ENCODE measurements at regions not wholly inside any gene's neighbourhood (a gene's known extent, or its start where the extent isn't known, plus 50 kb on each side); places are given as distances from the start of the nearest gene placed in this dataset.

GRCh38 chr13:61045251-61045650 lies 370.4 kb downstream of the PCDH20 start:
- DNase-seq = no peak
- Histone ChIP-seq H2AFZ (ENCODE audit: insufficient read depth, low read depth, low read length, poor library complexity, severe bottlenecking) (no peak overlapping the region), H3K36me3 (replicated peaks in 1 of 2; ENCODE audit: control insufficient read depth in 1 of 2, insufficient read depth in 2 of 2, low read length in 2 of 2) (no peaks in the 10 kb centered on the region), H3K4me2 (replicated peaks; ENCODE audit: extremely low read depth, low read length, poor library complexity, severe bottlenecking) (no peak overlapping the region), H3K4me1 (ENCODE audit: control insufficient read depth in 1 of 2, insufficient read depth in 2 of 2, low read length in 2 of 2) (no peaks in the 10 kb centered on the region), H3K27ac (ENCODE audit: low read depth in 1 of 2, low read length in 2 of 2) (no peak overlapping the region), H3K4me3 (replicated peaks in 1 of 3; ENCODE audit: low read depth in 2 of 3, low read length in 3 of 3) (no peak overlapping the region), H3K9me3 (replicated peaks in 1 of 2; ENCODE audit: control insufficient read depth in 1 of 2, insufficient read depth in 1 of 2, low read length in 2 of 2) (no peaks in the 10 kb centered on the region), H3K27me3 (ENCODE audit: control insufficient read depth in 2 of 2, insufficient read depth in 2 of 2, low read length in 2 of 2) (no peaks in the 10 kb centered on the region), H4K20me1 (ENCODE audit: insufficient read depth, low read length) (no peaks in the 10 kb centered on the region), H3K79me2 (ENCODE audit: insufficient read depth, low read length) (no peaks in the 10 kb centered on the region), H3K9ac (ENCODE audit: insufficient read depth, low read length, poor library complexity, severe bottlenecking) (no peak overlapping the region)
- Mint-ChIP-seq H3K9me3 (peaks cover 0 to 4% (median 0%) of the 10 kb centered on the region in 7 donors), H3K4me1 (no peaks in the 10 kb centered on the region), H3K27ac (no peak overlapping the region), H3K27me3 (ENCODE audit: low read depth in 3 of 3) (no peaks in the 10 kb centered on the region), H3K36me3 (no peaks in the 10 kb centered on the region), H3K4me3 (no peak overlapping the region)
- TF ChIP-seq CTCF (IDR thresholded peaks at IDR 0.05) = no peak
- 29% methylated on average over 1 of the region's 2 CpGs for WGBS (ENCODE audit: insufficient coverage)
- intact Hi-C loops (cut with micrococcal nuclease) = no loop called here

GRCh38 chr13:61040181-61040580 lies 375.5 kb downstream of the PCDH20 start:
- Histone ChIP-seq H2AFZ (ENCODE audit: insufficient read depth, low read depth, low read length, poor library complexity, severe bottlenecking) (no peak overlapping the region), H3K9ac (ENCODE audit: insufficient read depth, low read length, poor library complexity, severe bottlenecking) (no peak overlapping the region), H4K20me1 (ENCODE audit: insufficient read depth, low read length) (no peaks in the 10 kb centered on the region), H3K27ac (ENCODE audit: low read depth in 1 of 2, low read length in 2 of 2) (no peak overlapping the region), H3K4me2 (replicated peaks; ENCODE audit: extremely low read depth, low read length, poor library complexity, severe bottlenecking) (no peak overlapping the region), H3K4me1 (ENCODE audit: control insufficient read depth in 1 of 2, insufficient read depth in 2 of 2, low read length in 2 of 2) (no peaks in the 10 kb centered on the region), H3K27me3 (ENCODE audit: control insufficient read depth in 2 of 2, insufficient read depth in 2 of 2, low read length in 2 of 2) (no peaks in the 10 kb centered on the region), H3K36me3 (replicated peaks in 1 of 2; ENCODE audit: control insufficient read depth in 1 of 2, insufficient read depth in 2 of 2, low read length in 2 of 2) (no peaks in the 10 kb centered on the region), H3K79me2 (ENCODE audit: insufficient read depth, low read length) (no peaks in the 10 kb centered on the region), H3K4me3 (replicated peaks in 1 of 3; ENCODE audit: low read depth in 2 of 3, low read length in 3 of 3) (no peak overlapping the region), H3K9me3 (replicated peaks in 1 of 2; ENCODE audit: control insufficient read depth in 1 of 2, insufficient read depth in 1 of 2, low read length in 2 of 2) (no peaks in the 10 kb centered on the region)
- Mint-ChIP-seq H3K27me3 (ENCODE audit: low read depth in 3 of 3) (peaks cover 0 to 1% (median 0%) of the 10 kb centered on the region in 3 donors), H3K4me3 (no peak overlapping the region), H3K27ac (no peak overlapping the region), H3K36me3 (no peaks in the 10 kb centered on the region), H3K9me3 (peaks cover 0 to 7% (median 4%) of the 10 kb centered on the region in 7 donors), H3K4me1 (no peaks in the 10 kb centered on the region)
- no peak for DNase-seq
- WGBS (ENCODE audit: insufficient coverage) = no CpG with 5 or more reads among the region's 2 CpGs
- no peak for TF ChIP-seq CTCF (IDR thresholded peaks at IDR 0.05)
- intact Hi-C loops (cut with micrococcal nuclease) = no loop called here

All from CD14-positive monocyte (primary cell).